K562 (cell line): ENCODE measurements at regions not wholly inside any gene's neighbourhood (a gene's known extent, or its start where the extent isn't known, plus 50 kb on each side); places are given as distances from the start of the nearest gene placed in this dataset.

Experiments
- ATAC-seq: fragments of 200-7000 bp; cut with Tn5 transposase; 3 replicates; pipeline ENCODE4 v1.9.1; 2020; ENCODE audit warnings: moderate library complexity
- BruUV-seq: library from RNA; stranded (reverse); fragments of 400-500 nt; replicated peaks from 2 replicates; lab custom pipeline; 2021; lab: Mats Ljungman, UMichigan
- CTCF ChIA-PET: fragments of 300-600 bp; formaldehyde crosslinking; extraction: SDS; loops from one replicate; lab custom pipeline; 2021; ENCODE audit warnings: low intra/inter-chr PET ratio; lab: Yijun Ruan, JAX
- POLR2A ChIA-PET: fragments of 300-600, 350-650 bp; sonication (Branson Sonifier 250); formaldehyde crosslinking; extraction: SDS; loops from one replicate; lab custom pipeline; 2021; ENCODE audit warnings: antibody characterized with exemption, inconsistent platforms; lab: Yijun Ruan, JAX
- DNase-seq, 4 experiments: peaks; one replicate each; pipeline versions ENCODE4 v3.0.0 to v3.0.0-alpha.2; 2011 to 2018; ENCODE audit warnings: low spot score in 3 of 4, mixed read lengths in 3 of 4; ENCODE audit errors: extremely low read depth in 1 of 4
- FAIRE-seq: peaks from 2 replicates; lab custom pipeline; 2011; peaks lifted over from hg19 to GRCh38; lab: Jason Lieb, UNC
- H2AFZ ChIP-seq: 2 replicates; pipeline ENCODE4 v1.6.0; 2011; ENCODE audit warnings: low read depth, low read length, control low read depth, inconsistent platforms
- H3K27ac ChIP-seq: fragments of 200-600 bp; 3 replicates; pipeline ENCODE4 v1.8.0; 2011; ENCODE audit warnings: low read depth, mild to moderate bottlenecking, control low read depth, inconsistent platforms, low read length, moderate library complexity, mixed read lengths; ENCODE audit errors: extremely low read depth
- H3K27me3 ChIP-seq, 2 experiments: fragments of 300-600 bp in 1 of 2; 2 replicates in 1 of 2; 3 replicates in 1 of 2; pipeline versions ENCODE4 v1.6.0 to v1.8.0; 2011; ENCODE audit warnings: inconsistent platforms in 2 of 2, low read length in 2 of 2, mild to moderate bottlenecking in 1 of 2, mixed read lengths in 1 of 2, moderate library complexity in 1 of 2; ENCODE audit not compliant: control insufficient read depth in 2 of 2, insufficient read depth in 2 of 2
- H3K36me3 ChIP-seq: fragments of 300-600 bp; 3 replicates; pipeline ENCODE4 v1.8.0; 2011; ENCODE audit warnings: mild to moderate bottlenecking, low read length, inconsistent platforms; ENCODE audit not compliant: control insufficient read depth, insufficient read depth
- H3K4me1 ChIP-seq, 2 experiments: fragments of 200-600 bp in 1 of 2; replicated peaks in 1 of 2; 2 replicates in 1 of 2; 3 replicates in 1 of 2; pipeline versions ENCODE4 v1.5.1 to v1.8.0; 2011; ENCODE audit warnings: inconsistent platforms in 2 of 2, low read length in 2 of 2, mild to moderate bottlenecking in 1 of 2, mixed read lengths in 1 of 2, moderate library complexity in 1 of 2; ENCODE audit not compliant: control insufficient read depth in 2 of 2, insufficient read depth in 2 of 2
- H3K4me2 ChIP-seq: 2 replicates; pipeline ENCODE4 v1.6.1; 2011; ENCODE audit warnings: low read length, control low read depth, inconsistent platforms, mixed read lengths; ENCODE audit not compliant: insufficient read depth
- H3K4me3 ChIP-seq: fragments of 200-600 bp; sonication (generic), shearing (Covaris generic); 2 replicates; pipeline ENCODE4 v1.5.1; 2016; ENCODE audit warnings: control low read depth, inconsistent platforms
- H3K79me2 ChIP-seq: fragments of 200-600 bp; 3 replicates; pipeline ENCODE4 v1.8.0; 2011; ENCODE audit warnings: low read length, inconsistent platforms; ENCODE audit not compliant: control insufficient read depth, insufficient read depth
- H3K9ac ChIP-seq, 2 experiments: 2 replicates each; pipeline versions ENCODE4 v1.6.0 to v1.6.1; 2011; ENCODE audit warnings: low read depth in 2 of 2, low read length in 2 of 2, control low read depth in 1 of 2, inconsistent platforms in 1 of 2, mild to moderate bottlenecking in 1 of 2, mixed read lengths in 1 of 2; ENCODE audit not compliant: insufficient read depth in 1 of 2
- H3K9me1 ChIP-seq: one replicate; pipeline ENCODE4 v1.6.0; 2011; ENCODE audit warnings: inconsistent platforms, mild to moderate bottlenecking, low read length, moderate library complexity; ENCODE audit not compliant: control insufficient read depth, insufficient read depth
- H3K9me3 ChIP-seq: replicated peaks from 2 replicates; pipeline ENCODE4 v1.5.1; 2011; ENCODE audit warnings: low read depth, low read length, inconsistent platforms; ENCODE audit not compliant: control insufficient read depth, insufficient read depth
- H4K20me1 ChIP-seq: replicated peaks from 2 replicates; pipeline ENCODE4 v1.6.1; 2011; ENCODE audit warnings: low read length, inconsistent platforms, mixed read lengths; ENCODE audit not compliant: control insufficient read depth, insufficient read depth
- BCOR ChIP-seq: fragments of 450-650 bp; IDR thresholded peaks from 2 replicates; pipeline ENCODE4 v1.6.1; 2016
- ESRRB ChIP-seq: fragments of 250-450 bp; sonication (Bioruptor Pico); IDR thresholded peaks from 2 replicates; pipeline ENCODE4 v1.5.0; 2020; ENCODE audit warnings: mild to moderate bottlenecking, moderate library complexity, borderline replicate concordance
- KDM2B ChIP-seq: fragments of 250-450 bp; sonication (Bioruptor Pico); IDR thresholded peaks from 2 replicates; pipeline ENCODE4 v1.8.0; 2021; ENCODE audit warnings: mild to moderate bottlenecking, moderate library complexity
- MITF ChIP-seq: IDR thresholded peaks from 2 replicates; pipeline ENCODE4 v1.6.1; 2014; ENCODE audit warnings: antibody characterized with exemption
- NR2F6 ChIP-seq: fragments of 450-650 bp; formaldehyde crosslinking; IDR thresholded peaks from 2 replicates; pipeline ENCODE4 v1.4.0; 2020; ENCODE audit warnings: mild to moderate bottlenecking
- RBM25 ChIP-seq: fragments of 200-400 bp; formaldehyde crosslinking; IDR thresholded peaks from 2 replicates; pipeline ENCODE4 v1.6.1; 2018; ENCODE audit warnings: low read length, low read depth, moderate library complexity; ENCODE audit not compliant: severe bottlenecking
- SLC30A9 ChIP-seq: fragments of 250-450 bp; sonication (Bioruptor Pico); IDR thresholded peaks from 2 replicates; pipeline ENCODE4 v1.8.0; 2022; ENCODE audit warnings: mild to moderate bottlenecking, moderate library complexity
- ZNF324 ChIP-seq: fragments of 250-450 bp; sonication (Bioruptor Pico); IDR thresholded peaks from 2 replicates; pipeline ENCODE4 v1.4.0; 2020; ENCODE audit warnings: mild to moderate bottlenecking
- ZNF512 ChIP-seq: IDR thresholded peaks from 2 replicates; pipeline ENCODE4 v1.6.1; 2016; ENCODE audit warnings: missing genetic modification characterization, missing compliant biosample characterization
- ZNF695 ChIP-seq: fragments of 450-650 bp; formaldehyde crosslinking; IDR thresholded peaks from 2 replicates; pipeline ENCODE4 v1.4.0; 2020; ENCODE audit warnings: mild to moderate bottlenecking, moderate library complexity
- ZNF699 ChIP-seq: fragments of 250-450 bp; sonication (Bioruptor Pico); IDR thresholded peaks from 2 replicates; pipeline ENCODE4 v1.8.0; 2021; ENCODE audit warnings: mild to moderate bottlenecking, moderate library complexity; ENCODE audit not compliant: insufficient replicate concordance
- WGBS: fragments of 100-300 bp; shearing (Covaris generic); methylation state at CpG from one replicate; pipeline ENCODE4 v1.1.6; 2016; ENCODE audit warnings: low coverage, mixed read lengths; ENCODE audit not compliant: insufficient coverage; ENCODE audit errors: missing lambda C conversion rate; 5-methylcytosine and 5-hydroxymethylcytosine counted together
- in situ Hi-C: fragments of 300-500 bp; cut with MboI; formaldehyde crosslinking; loops from 4 replicates; pipeline ENCODE4 v1.15.0; 2018; ENCODE audit warnings: inconsistent platforms, mixed read lengths
- intact Hi-C: fragments of 100-400 bp; cut with micrococcal nuclease; formaldehyde crosslinking; loops from 2 replicates; pipeline ENCODE4 v1.14.2; 2022
- TF ChIP-seq, protein P1 (sequence below): sonication (generic); formaldehyde crosslinking; IDR thresholded peaks from 2 replicates; pipeline ENCODE4 v1.5.0; 2020; ENCODE audit warnings: missing genetic modification reagents

DNA sequence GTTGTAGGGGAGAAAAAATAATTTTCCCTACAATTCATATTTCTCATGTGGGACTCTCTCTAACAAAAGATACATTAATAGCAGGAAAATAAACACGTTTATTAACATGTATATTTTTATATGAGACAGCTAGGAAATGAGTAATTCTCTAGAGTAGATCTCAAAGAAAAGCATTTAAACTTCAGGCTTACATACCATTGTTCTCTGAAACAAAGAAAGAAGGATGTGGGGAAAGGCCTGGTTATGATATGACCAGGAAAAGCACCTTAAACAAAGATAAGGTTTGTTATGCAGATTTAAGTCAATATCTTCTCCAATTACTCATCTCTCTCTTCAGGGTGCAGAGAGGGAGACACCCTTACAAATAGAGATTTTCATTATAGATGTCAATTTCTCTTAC lies 131.3 kb downstream of the SLC7A11 start:
- H3K79me2 ChIP-seq: no peaks in the 10 kb centered on the region
- TF ChIP-seq ZNF695: no peak
- no TSS peak for BruUV-seq
- H3K36me3 ChIP-seq: no peaks in the 10 kb centered on the region
- ChIA-PET CTCF (no interaction called here), POLR2A (interaction anchor here (0.7 kb wide), 1 partner anchor 915 kb away, joined by 3 read pairs; no protein-coding TSS in a partner anchor)
- no peaks in the 10 kb centered on the region for H3K4me1 ChIP-seq
- no peak overlapping the region for H3K9ac ChIP-seq
- no peak for FAIRE-seq
- in situ Hi-C loops: no loop called here
- no peaks in the 10 kb centered on the region for H3K9me1 ChIP-seq
- H3K9me3 ChIP-seq: no peaks in the 10 kb centered on the region
- WGBS: 9% methylated on average over 1 of the region's 1 CpG
- no peak for DNase-seq
- H3K27me3 ChIP-seq: no peaks in the 10 kb centered on the region
- intact Hi-C loops: no loop called here
- no peaks in the 10 kb centered on the region for H4K20me1 ChIP-seq
- no peak overlapping the region for H3K4me2 ChIP-seq
- ATAC-seq: no peak
- H3K4me3 ChIP-seq: no peak overlapping the region
- no peak overlapping the region for H3K27ac ChIP-seq
- no peak overlapping the region for H2AFZ ChIP-seq

DNA sequence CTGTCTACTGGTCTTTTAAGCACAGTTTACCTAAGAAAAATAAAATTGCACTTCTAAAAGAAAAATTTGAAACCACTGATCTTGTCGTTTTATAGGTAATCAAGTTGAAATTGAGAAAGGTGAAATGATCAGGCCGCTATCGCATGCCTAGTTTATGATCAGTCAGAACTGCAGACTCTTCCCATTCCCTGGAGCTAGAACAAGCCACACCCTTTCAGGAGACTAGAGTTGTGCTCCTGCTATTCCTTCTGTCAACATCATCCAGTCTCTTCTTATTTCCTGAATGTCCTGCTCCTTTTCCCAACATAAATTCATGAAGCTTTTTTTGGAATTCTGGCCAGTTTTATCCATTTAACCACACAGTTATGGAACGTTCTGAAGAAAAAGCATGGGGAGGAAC lies 135.1 kb downstream of the SLC7A11 start:
- H3K4me2 ChIP-seq: no peak overlapping the region
- BruUV-seq: no TSS peak
- FAIRE-seq: no peak
- CTCF ChIA-PET: no interaction called here
- WGBS: 20% methylated on average over 4 of the region's 4 CpGs
- no peak overlapping the region for H3K9ac ChIP-seq
- POLR2A ChIA-PET: interaction anchor here (1.2 kb wide), 1 partner anchor 17 kb away, joined by 3 read pairs; no protein-coding TSS in a partner anchor
- no peaks in the 10 kb centered on the region for H3K36me3 ChIP-seq
- TF ChIP-seq ZNF324 (CRISPR knock-in tag): no peak
- TF ChIP-seq RBM25: no peak
- TF ChIP-seq, protein P1, sequence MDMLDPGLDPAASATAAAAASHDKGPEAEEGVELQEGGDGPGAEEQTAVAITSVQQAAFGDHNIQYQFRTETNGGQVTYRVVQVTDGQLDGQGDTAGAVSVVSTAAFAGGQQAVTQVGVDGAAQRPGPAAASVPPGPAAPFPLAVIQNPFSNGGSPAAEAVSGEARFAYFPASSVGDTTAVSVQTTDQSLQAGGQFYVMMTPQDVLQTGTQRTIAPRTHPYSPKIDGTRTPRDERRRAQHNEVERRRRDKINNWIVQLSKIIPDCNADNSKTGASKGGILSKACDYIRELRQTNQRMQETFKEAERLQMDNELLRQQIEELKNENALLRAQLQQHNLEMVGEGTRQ: no peak
- TF ChIP-seq NR2F6 (CRISPR knock-in tag): no peak
- TF ChIP-seq SLC30A9 (CRISPR knock-in tag): no peak
- TF ChIP-seq MITF: no peak
- TF ChIP-seq ZNF699 (CRISPR knock-in tag): no peak
- no peak for TF ChIP-seq ESRRB (CRISPR knock-in tag)
- no peak for TF ChIP-seq ZNF512 (tag)
- TF ChIP-seq KDM2B (CRISPR knock-in tag): no peak
- no peak for TF ChIP-seq BCOR
- no peaks in the 10 kb centered on the region for H3K79me2 ChIP-seq
- in situ Hi-C loops: no loop called here
- no peaks in the 10 kb centered on the region for H4K20me1 ChIP-seq
- no peak overlapping the region for H2AFZ ChIP-seq
- H3K4me3 ChIP-seq: no peak overlapping the region
- no peak for ATAC-seq
- no peaks in the 10 kb centered on the region for H3K9me3 ChIP-seq
- DNase-seq: no peak
- H3K4me1 ChIP-seq: no peaks in the 10 kb centered on the region
- H3K9me1 ChIP-seq: no peaks in the 10 kb centered on the region
- intact Hi-C loops: no loop called here
- no peaks in the 10 kb centered on the region for H3K27me3 ChIP-seq
- no peak overlapping the region for H3K27ac ChIP-seq
